Activated T-cell treated with anti-CD3 and anti-CD28 coated beads for 24 hours (primary cell): ENCODE measurements at regions not wholly inside any gene's neighbourhood (a gene's known extent, or its start where the extent isn't known, plus 50 kb on each side); places are given as distances from the start of the nearest gene placed in this dataset.
"Not testable (repeated sequence)": the region's sequence is repeated elsewhere in the genome, so short reads cannot be mapped to it uniquely, and the experiment has no call there.

Experiments used
- DNase-seq: peaks from one replicate; pipeline ENCODE4 v3.0.0-alpha.2; 2020; ENCODE audit warnings: low read depth

GRCh38 chr6:133115946-133116345 is 125.2 kb upstream of the EYA4 start:
- DNase-seq = no peak

GRCh38 chr6:133128191-133128590 is 113.0 kb upstream of the EYA4 start:
- DNase-seq = no peak

- no peak for DNase-seq
Observed at GRCh38 chr6:133129556-133129955, 111.6 kb upstream of the EYA4 start.

GRCh38 chr6:133130863-133131262 is 110.3 kb upstream of the EYA4 start:
- no peak for DNase-seq

GRCh38 chr6:133131621-133132465 is 109.3 kb upstream of the EYA4 start:
- DNase-seq = no peak

- no peak for DNase-seq
Observed at GRCh38 chr6:133132466-133132971, 108.6 kb upstream of the EYA4 start.

- DNase-seq = no peak
Observed at GRCh38 chr6:133136177-133136880, 104.8 kb upstream of the EYA4 start.

GRCh38 chr6:133147470-133148184 is 93.5 kb upstream of the EYA4 start:
- DNase-seq = not testable (repeated sequence)

GRCh38 chr6:133156689-133157088 is 84.5 kb upstream of the EYA4 start:
- no peak for DNase-seq

- no peak for DNase-seq
Observed at GRCh38 chr6:133157995-133158394, 83.2 kb upstream of the EYA4 start.

- DNase-seq = no peak
Observed at GRCh38 chr6:133159255-133159795, 81.8 kb upstream of the EYA4 start.

GRCh38 chr6:133160536-133160935 is 80.6 kb upstream of the EYA4 start:
- no peak for DNase-seq

- no peak for DNase-seq
Observed at GRCh38 chr6:133165235-133165634, 75.9 kb upstream of the EYA4 start.

- DNase-seq = no peak
Observed at GRCh38 chr6:133166766-133167165, 74.4 kb upstream of the EYA4 start.

- no peak for DNase-seq
Observed at GRCh38 chr6:133169901-133170300, 71.3 kb upstream of the EYA4 start.

GRCh38 chr6:133170602-133171001 is 70.6 kb upstream of the EYA4 start:
- DNase-seq = no peak

- DNase-seq = no peak
Observed at GRCh38 chr6:133171989-133172604, 69.1 kb upstream of the EYA4 start.

- no peak for DNase-seq
Observed at GRCh38 chr6:133173276-133173675, 67.9 kb upstream of the EYA4 start.

GRCh38 chr6:133179481-133179880 is 61.7 kb upstream of the EYA4 start:
- no peak for DNase-seq

GRCh38 chr6:133183691-133184090 is 57.5 kb upstream of the EYA4 start:
- no peak for DNase-seq

GRCh38 chr6:133184798-133185372 is 56.3 kb upstream of the EYA4 start:
- no peak for DNase-seq

- DNase-seq = no peak
Observed at GRCh38 chr6:133185731-133186130, 55.4 kb upstream of the EYA4 start.
